Upper lobe of left lung (tissue), 6 donors: ENCODE measurements at regions not wholly inside any gene's neighbourhood (a gene's known extent, or its start where the extent isn't known, plus 50 kb on each side); places are given as distances from the start of the nearest gene placed in this dataset.

Experiments used
- ATAC-seq, 2 donors: fragments of 200-7000 bp; cut with Tn5 transposase; one replicate each; pipeline ENCODE4 v1.9.1; 2022; ENCODE audit warnings: mild to moderate bottlenecking in 2 of 2, moderate library complexity in 2 of 2; ENCODE audit not compliant: low FRiP score in 2 of 2
- DNase-seq, 2 donors: peaks; one replicate each; pipeline ENCODE4 v3.0.0-alpha.2; 2019 to 2020
- H3K27ac ChIP-seq, 4 donors: fragments of 200-600 bp; sonication (generic); one replicate each; pipeline ENCODE4 v1.5.1; 2016 to 2019
- H3K27me3 ChIP-seq, 4 donors: fragments of 200-600 bp; sonication (generic); one replicate each; pipeline ENCODE4 v1.5.1; 2017 to 2019
- H3K36me3 ChIP-seq, 4 donors: fragments of 200-600 bp; sonication (generic); one replicate each; pipeline ENCODE4 v1.5.1; 2016 to 2019
- H3K4me1 ChIP-seq, 4 donors: fragments of 200-600 bp; sonication (generic); one replicate each; pipeline ENCODE4 v1.5.1; 2018 to 2019
- H3K4me3 ChIP-seq, 4 donors: fragments of 200-600 bp; sonication (generic); one replicate each; pipeline ENCODE4 v1.5.1; 2017 to 2019; ENCODE audit warnings: mild to moderate bottlenecking in 2 of 4, moderate library complexity in 1 of 4
- H3K9me3 ChIP-seq, 4 donors: fragments of 200-600 bp; sonication (generic); one replicate each; pipeline ENCODE4 v1.5.1; 2018 to 2019
- EP300 ChIP-seq, 4 donors: sonication (generic); formaldehyde crosslinking; IDR thresholded peaks; one replicate each; pipeline ENCODE4 v1.5.1; 2017; ENCODE audit warnings: antibody characterized with exemption in 4 of 4, control low read depth in 2 of 4
- POLR2A ChIP-seq, 4 donors: fragments of 450-650 bp; IDR thresholded peaks; one replicate each; pipeline ENCODE4 v1.5.1; 2016 to 2017; ENCODE audit warnings: antibody characterized with exemption in 4 of 4, mild to moderate bottlenecking in 2 of 4
- POLR2AphosphoS5 ChIP-seq, 2 donors: sonication (generic); formaldehyde crosslinking; IDR thresholded peaks; one replicate each; pipeline ENCODE4 v1.5.1; 2017; ENCODE audit warnings: antibody characterized with exemption in 2 of 2
- WGBS, 2 donors: methylation state at CpG; one replicate each; pipeline ENCODE4 v1.1.5; 2017 to 2018; 5-methylcytosine and 5-hydroxymethylcytosine counted together
- TF ChIP-seq, protein P1 (sequence below), 6 experiments: fragments of 450-650 bp in 4 of 6; fragments of 200-600 bp in 2 of 6; sonication (generic) in 2 of 6; IDR thresholded peaks; one replicate each; pipeline ENCODE4 v1.5.1; 2016 to 2019; ENCODE audit warnings: antibody characterized with exemption in 6 of 6
- donor health status: DM: no; HTN: no; CAD: no; lungs with moderate emphysema.
- donor health status: DM: no; HTN: yes; CAD: no; lungs with severe emphysema.

DNA sequence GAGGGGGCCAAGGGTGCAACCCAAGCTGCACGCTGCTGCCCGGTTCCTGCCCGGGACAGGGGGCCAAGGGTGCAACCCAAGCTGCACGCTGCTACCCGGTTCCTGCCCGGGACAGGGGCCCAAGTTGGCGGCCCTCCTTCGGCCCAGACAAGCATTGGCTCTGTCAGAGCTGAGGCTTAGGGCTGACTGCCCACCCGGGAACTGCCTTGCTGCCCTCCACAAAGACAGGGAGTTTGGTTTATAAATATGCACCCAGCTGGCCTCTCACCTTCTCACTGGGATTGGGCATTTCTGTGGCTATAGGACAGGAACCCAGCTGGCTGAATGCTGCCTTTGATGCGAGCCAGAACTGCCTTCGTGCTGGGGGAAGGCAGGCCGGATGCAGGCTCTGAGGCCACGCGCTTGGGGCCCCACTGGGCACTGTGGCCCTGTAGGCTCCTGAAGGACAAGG is 105.7 kb downstream of the IRX5 start:
- TF ChIP-seq, protein P1, sequence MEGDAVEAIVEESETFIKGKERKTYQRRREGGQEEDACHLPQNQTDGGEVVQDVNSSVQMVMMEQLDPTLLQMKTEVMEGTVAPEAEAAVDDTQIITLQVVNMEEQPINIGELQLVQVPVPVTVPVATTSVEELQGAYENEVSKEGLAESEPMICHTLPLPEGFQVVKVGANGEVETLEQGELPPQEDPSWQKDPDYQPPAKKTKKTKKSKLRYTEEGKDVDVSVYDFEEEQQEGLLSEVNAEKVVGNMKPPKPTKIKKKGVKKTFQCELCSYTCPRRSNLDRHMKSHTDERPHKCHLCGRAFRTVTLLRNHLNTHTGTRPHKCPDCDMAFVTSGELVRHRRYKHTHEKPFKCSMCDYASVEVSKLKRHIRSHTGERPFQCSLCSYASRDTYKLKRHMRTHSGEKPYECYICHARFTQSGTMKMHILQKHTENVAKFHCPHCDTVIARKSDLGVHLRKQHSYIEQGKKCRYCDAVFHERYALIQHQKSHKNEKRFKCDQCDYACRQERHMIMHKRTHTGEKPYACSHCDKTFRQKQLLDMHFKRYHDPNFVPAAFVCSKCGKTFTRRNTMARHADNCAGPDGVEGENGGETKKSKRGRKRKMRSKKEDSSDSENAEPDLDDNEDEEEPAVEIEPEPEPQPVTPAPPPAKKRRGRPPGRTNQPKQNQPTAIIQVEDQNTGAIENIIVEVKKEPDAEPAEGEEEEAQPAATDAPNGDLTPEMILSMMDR (IDR thresholded peaks at IDR 0.05): no peak
- TF ChIP-seq POLR2A (IDR thresholded peaks at IDR 0.05) (no peak), POLR2AphosphoS5 (IDR thresholded peaks at IDR 0.05) (no peak), EP300 (IDR thresholded peaks at IDR 0.05) (no peak)
- Histone ChIP-seq H3K36me3 (no peaks in the 10 kb centered on the region), H3K9me3 (no peaks in the 10 kb centered on the region), H3K27me3 (no peaks in the 10 kb centered on the region), H3K27ac (no peak overlapping the region), H3K4me1 (no peaks in the 10 kb centered on the region), H3K4me3 (no peak overlapping the region)
- DNase-seq (peak; percentile 8 to 57), ATAC-seq (no peak)
- 85 to 90% methylated on average over 2 to 14 of the region's 14 CpGs for WGBS, 2 donors

DNA sequence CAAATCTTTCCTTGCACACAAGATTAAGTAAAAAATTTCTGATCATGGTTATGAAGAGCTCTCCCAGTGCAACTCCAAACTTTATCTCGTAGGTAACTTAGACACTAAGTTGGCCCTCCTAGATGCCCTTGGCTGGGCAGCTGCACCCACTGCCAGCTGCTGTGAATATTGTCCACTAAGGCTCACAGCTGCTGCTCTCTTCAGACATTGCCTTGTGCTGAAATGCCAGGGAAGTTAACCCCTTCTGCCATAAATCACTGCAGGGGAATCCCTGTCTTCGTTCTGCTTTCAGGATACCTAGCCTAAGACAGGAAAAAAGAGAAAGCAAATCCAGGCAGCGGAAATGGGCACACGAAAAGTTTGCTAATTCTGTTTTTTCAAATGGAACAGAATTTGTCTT is 106.4 kb downstream of the IRX5 start:
- H3K27me3 ChIP-seq: no peaks in the 10 kb centered on the region
- H3K4me3 ChIP-seq: no peak overlapping the region
- ATAC-seq (no peak), DNase-seq (no peak)
- no peaks in the 10 kb centered on the region for H3K4me1 ChIP-seq
- 81 to 82% methylated on average over 4 of the region's 4 CpGs for WGBS, 2 donors
- no peaks in the 10 kb centered on the region for H3K9me3 ChIP-seq
- no peak for TF ChIP-seq POLR2A (IDR thresholded peaks at IDR 0.05)
- TF ChIP-seq, protein P1 (IDR thresholded peaks at IDR 0.05): no peak
- TF ChIP-seq EP300 (IDR thresholded peaks at IDR 0.05): no peak
- TF ChIP-seq POLR2AphosphoS5 (IDR thresholded peaks at IDR 0.05): no peak
- no peak overlapping the region for H3K27ac ChIP-seq
- no peaks in the 10 kb centered on the region for H3K36me3 ChIP-seq

DNA sequence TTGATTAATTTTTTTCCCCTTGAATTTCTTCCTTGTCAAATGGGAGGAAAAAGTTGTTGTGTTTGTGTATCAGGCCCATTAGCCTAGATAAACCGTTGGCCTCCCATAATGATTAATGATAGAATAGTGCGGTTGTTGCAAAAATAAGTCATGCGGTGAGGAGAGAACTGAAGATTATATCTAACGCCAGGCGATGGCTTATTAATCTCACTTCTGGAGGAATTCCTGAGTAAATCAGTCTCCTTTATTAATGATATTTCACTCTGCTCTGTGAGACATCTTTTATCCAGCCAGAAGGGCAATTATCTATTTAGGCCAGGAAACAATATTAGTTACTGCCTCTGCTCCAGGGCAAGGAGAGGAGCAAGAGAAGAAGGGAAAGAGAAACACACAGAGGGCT is 107.3 kb downstream of the IRX5 start:
- WGBS, 2 donors: 50% methylated on average over 5 of the region's 5 CpGs
- no peaks in the 10 kb centered on the region for H3K27me3 ChIP-seq

DNA sequence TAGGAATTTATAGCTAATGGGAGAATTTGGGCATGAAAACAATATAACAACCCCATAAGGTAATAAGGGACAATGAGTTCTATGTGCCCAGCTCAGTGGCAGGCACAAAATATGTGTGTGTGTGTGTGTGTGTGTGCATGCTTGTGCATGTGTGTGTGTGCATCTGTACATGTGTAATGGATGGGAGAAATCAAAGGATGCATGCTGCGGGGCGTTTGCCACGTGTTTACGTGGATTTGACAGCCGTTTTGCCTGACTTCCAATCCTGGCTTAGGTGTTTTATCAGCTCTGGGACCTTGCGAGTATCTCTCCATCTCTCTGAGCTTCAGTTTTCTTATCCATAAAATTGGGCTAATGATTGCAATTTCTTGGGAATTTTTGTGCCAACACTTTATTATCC is 108.4 kb downstream of the IRX5 start:
- no peaks in the 10 kb centered on the region for H3K27me3 ChIP-seq
- no peaks in the 10 kb centered on the region for H3K4me1 ChIP-seq
- TF ChIP-seq EP300 (IDR thresholded peaks at IDR 0.05) (no peak), POLR2AphosphoS5 (IDR thresholded peaks at IDR 0.05) (no peak), POLR2A (IDR thresholded peaks at IDR 0.05) (no peak)
- TF ChIP-seq, protein P1 (IDR thresholded peaks at IDR 0.05): no peak
- H3K27ac ChIP-seq: no peak overlapping the region
- WGBS, 2 donors: 78 to 85% methylated on average over 6 of the region's 6 CpGs
- no peak for DNase-seq
- no peaks in the 10 kb centered on the region for H3K9me3 ChIP-seq
- no peak overlapping the region for H3K4me3 ChIP-seq
- H3K36me3 ChIP-seq: no peaks in the 10 kb centered on the region
- ATAC-seq: no peak

More for the DNA sequence above, 107.3 kb downstream of the IRX5 start:
- Histone ChIP-seq H3K27ac (no peak overlapping the region), H3K4me1 (no peaks in the 10 kb centered on the region), H3K9me3 (no peaks in the 10 kb centered on the region), H3K36me3 (no peaks in the 10 kb centered on the region), H3K4me3 (no peak overlapping the region)
- TF ChIP-seq EP300 (IDR thresholded peaks at IDR 0.05) (no peak), POLR2A (IDR thresholded peaks at IDR 0.05) (no peak), POLR2AphosphoS5 (IDR thresholded peaks at IDR 0.05) (no peak)
- TF ChIP-seq, protein P1 (IDR thresholded peaks at IDR 0.05): no peak
- ATAC-seq (no peak), DNase-seq (no peak)

- ATAC-seq: no peak
Observed at GRCh38 chr16:55039511-55039910, 108.8 kb downstream of the IRX5 start.

More at GRCh38 chr16:55039511-55039910, 108.8 kb downstream of the IRX5 start:
- Histone ChIP-seq H3K36me3 (no peaks in the 10 kb centered on the region), H3K4me3 (no peak overlapping the region), H3K27ac (no peak overlapping the region), H3K27me3 (no peaks in the 10 kb centered on the region), H3K4me1 (no peaks in the 10 kb centered on the region), H3K9me3 (no peaks in the 10 kb centered on the region)
- TF ChIP-seq POLR2A (IDR thresholded peaks at IDR 0.05) (no peak), POLR2AphosphoS5 (IDR thresholded peaks at IDR 0.05) (no peak), EP300 (IDR thresholded peaks at IDR 0.05) (no peak)
- TF ChIP-seq, protein P1 (IDR thresholded peaks at IDR 0.05): no peak
- DNase-seq: peak in 1 of 2 donors; percentile 5
- WGBS, 2 donors: 87 to 94% methylated on average over 5 to 6 of the region's 6 CpGs
